HCT116 (cell line): ENCODE measurements at regions not wholly inside any gene's neighbourhood (a gene's known extent, or its start where the extent isn't known, plus 50 kb on each side); places are given as distances from the start of the nearest gene placed in this dataset.

Experiments
- ATAC-seq: fragments of 200-7000 bp; cut with Tn5 transposase; 2 replicates; pipeline ENCODE4 v1.9.1; 2020; ENCODE audit warnings: mild to moderate bottlenecking, moderate library complexity
- BruUV-seq: library from RNA; stranded (reverse); fragments of 400-500 nt; replicated peaks from 2 replicates; lab custom pipeline; 2021; lab: Mats Ljungman, UMichigan
- CTCF ChIA-PET: fragments of 300-600 bp; sonication (Branson Sonifier 250); formaldehyde crosslinking; loops from one replicate; lab custom pipeline; 2021; ENCODE audit warnings: antibody characterized with exemption; lab: Charles Lee
- POLR2A ChIA-PET: fragments of 300-600, 350-600 bp; sonication (Branson Sonifier 250); formaldehyde crosslinking; loops from one replicate; lab custom pipeline; 2021; ENCODE audit warnings: antibody characterized with exemption; lab: Charles Lee
- RAD21 ChIA-PET, 2 experiments: fragments of 300-600 bp; sonication (Branson Sonifier 250); formaldehyde crosslinking; loops; one replicate each; lab custom pipeline; 2023; ENCODE audit warnings: low total read pairs in 2 of 2; ENCODE audit not compliant: uncharacterized antibody in 2 of 2, unreplicated experiment in 2 of 2, low non-redundant PET in 1 of 2; lab: Charles Lee
- DNase-seq: peaks from one replicate; pipeline ENCODE4 v3.0.0-alpha.2; 2010; ENCODE audit warnings: low read depth, low spot score
- H2AFZ ChIP-seq: fragments of 200-600 bp; shearing (Covaris generic), sonication (generic); 2 replicates; pipeline ENCODE4 v1.6.1; 2017; ENCODE audit warnings: low read depth, mixed run types, mixed read lengths, antibody characterized with exemption, low read length; ENCODE audit not compliant: poor library complexity, severe bottlenecking
- H3K27ac ChIP-seq: 2 replicates; pipeline ENCODE4 v1.5.1; 2012; ENCODE audit warnings: low read depth, low read length
- H3K27me3 ChIP-seq: fragments of 200-600 bp; sonication (generic); 2 replicates; pipeline ENCODE4 v1.6.1; 2016; ENCODE audit warnings: mixed run types, low read length, mixed read lengths; ENCODE audit not compliant: insufficient read depth
- H3K36me3 ChIP-seq, 2 experiments: fragments of 200-500 bp in 1 of 2; fragments of 200-600 bp in 1 of 2; sonication (Bioruptor generic) in 1 of 2; sonication (generic) in 1 of 2; 2 replicates each; pipeline versions ENCODE4 v1.5.1 to v1.6.1; 2014 to 2016; ENCODE audit warnings: low read length in 2 of 2, inconsistent platforms in 1 of 2, mixed read lengths in 1 of 2, mixed run types in 1 of 2; ENCODE audit not compliant: insufficient read depth in 2 of 2, control insufficient read depth in 1 of 2
- H3K4me1 ChIP-seq, 2 experiments: fragments of 200-600 bp in 1 of 2; sonication (generic) in 1 of 2; 2 replicates each; pipeline versions ENCODE4 v1.5.1 to v1.6.1; 2012 to 2017; ENCODE audit warnings: low read length in 2 of 2, inconsistent platforms in 1 of 2, mild to moderate bottlenecking in 1 of 2, mixed read lengths in 1 of 2, mixed run types in 1 of 2, moderate library complexity in 1 of 2; ENCODE audit not compliant: insufficient read depth in 2 of 2, control insufficient read depth in 1 of 2
- H3K4me2 ChIP-seq: fragments of 200-600 bp; sonication (generic); 2 replicates; pipeline ENCODE4 v1.6.1; 2017; ENCODE audit warnings: mixed run types, low read length, mixed read lengths
- H3K4me3 ChIP-seq, 2 experiments: fragments of 200-600 bp in 1 of 2; sonication (generic) in 1 of 2; replicated peaks in 1 of 2; 2 replicates each; pipeline ENCODE4 v1.5.1; 2011 to 2016; ENCODE audit warnings: low read length in 2 of 2, control low read depth in 1 of 2, low read depth in 1 of 2, mild to moderate bottlenecking in 1 of 2, mixed read lengths in 1 of 2, mixed run types in 1 of 2
- H3K79me2 ChIP-seq: fragments of 200-600 bp; sonication (generic); 2 replicates; pipeline ENCODE4 v1.6.1; 2017; ENCODE audit warnings: mild to moderate bottlenecking, mixed run types, low read length, moderate library complexity, mixed read lengths; ENCODE audit not compliant: insufficient read depth
- H3K9ac ChIP-seq: fragments of 200-600 bp; sonication (generic); 2 replicates; pipeline ENCODE4 v1.6.1; 2016; ENCODE audit warnings: low read length, mixed read lengths
- H3K9me2 ChIP-seq: fragments of 200-600 bp; sonication (generic), shearing (Covaris generic); 2 replicates; pipeline ENCODE4 v1.6.1; 2017; ENCODE audit warnings: mixed run types, mild to moderate bottlenecking, moderate library complexity; ENCODE audit not compliant: insufficient read depth
- H3K9me3 ChIP-seq, 2 experiments: fragments of 200-500 bp in 1 of 2; fragments of 200-600 bp in 1 of 2; sonication (Bioruptor generic) in 1 of 2; sonication (generic) in 1 of 2; 2 replicates each; pipeline ENCODE4 v1.6.1; 2014 to 2017; ENCODE audit warnings: low read length in 2 of 2, mixed read lengths in 2 of 2, inconsistent platforms in 1 of 2, low read depth in 1 of 2, mild to moderate bottlenecking in 1 of 2, mixed run types in 1 of 2, moderate library complexity in 1 of 2; ENCODE audit not compliant: control insufficient read depth in 1 of 2, insufficient read depth in 1 of 2
- H4K20me1 ChIP-seq: fragments of 200-600 bp; sonication (generic), shearing (Covaris generic); 2 replicates; pipeline ENCODE4 v1.6.1; 2017; ENCODE audit warnings: mixed run types, mild to moderate bottlenecking, moderate library complexity; ENCODE audit not compliant: insufficient read depth
- ELF1 ChIP-seq: IDR thresholded peaks from 2 replicates; pipeline ENCODE4 v1.6.1; 2012; ENCODE audit warnings: low read depth, borderline replicate concordance
- FOSL1 ChIP-seq: IDR thresholded peaks from 2 replicates; pipeline ENCODE4 v1.6.1; 2012; ENCODE audit warnings: low read depth
- MAX ChIP-seq: IDR thresholded peaks from 2 replicates; pipeline ENCODE4 v1.6.1; 2012
- POLR2AphosphoS5 ChIP-seq: IDR thresholded peaks from 2 replicates; pipeline ENCODE4 v1.6.1; 2011; ENCODE audit warnings: mild to moderate bottlenecking, low read depth, low read length, moderate library complexity
- RAD21 ChIP-seq: IDR thresholded peaks from 2 replicates; pipeline ENCODE4 v1.6.1; 2012; ENCODE audit warnings: low read depth, mild to moderate bottlenecking
- SP1 ChIP-seq: IDR thresholded peaks from 2 replicates; pipeline ENCODE4 v1.6.1; 2012; ENCODE audit warnings: low read depth
- ZNF274 ChIP-seq: fragments of 200-500 bp; sonication (Bioruptor generic); IDR thresholded peaks from 2 replicates; pipeline ENCODE4 v1.6.1; 2014; ENCODE audit warnings: mild to moderate bottlenecking, low read depth, low read length, inconsistent platforms
- intact Hi-C: fragments of 100-400 bp; cut with micrococcal nuclease; formaldehyde crosslinking; loops from 2 replicates; pipeline ENCODE4 v1.10.0; 2022

DNA sequence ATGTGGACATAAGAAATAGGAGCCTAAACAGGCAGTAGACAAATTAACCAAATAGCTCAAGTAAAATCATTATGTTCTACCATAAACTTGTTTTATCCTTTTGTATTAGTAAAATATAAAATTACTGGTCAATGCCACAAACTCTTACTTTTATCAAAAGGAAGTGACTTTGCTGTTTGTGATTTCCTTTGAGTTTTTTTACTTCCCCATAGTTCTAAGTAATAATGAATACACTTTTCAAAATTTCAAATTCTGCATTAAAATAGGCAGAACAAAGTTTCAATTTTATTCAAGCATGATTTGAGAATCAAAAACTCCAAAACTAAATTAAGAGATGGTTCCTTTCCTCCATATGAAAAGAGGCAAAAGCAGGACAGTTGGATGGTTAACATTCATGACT, 139.7 kb upstream of the ABCB5 start:
- no peaks in the 10 kb centered on the region for H3K9me2 ChIP-seq
- no peaks in the 10 kb centered on the region for H3K27me3 ChIP-seq
- no peak overlapping the region for H2AFZ ChIP-seq
- no peak for ATAC-seq
- no peak overlapping the region for H3K9ac ChIP-seq
- intact Hi-C loops, result no loop called here
- no peaks in the 10 kb centered on the region for H4K20me1 ChIP-seq
- no peak for DNase-seq
- ChIA-PET CTCF (no interaction called here), RAD21 (no interaction called here), POLR2A (no interaction called here)
- H3K4me1 ChIP-seq, result no peaks in the 10 kb centered on the region
- BruUV-seq, result no TSS peak
- no peaks in the 10 kb centered on the region for H3K36me3 ChIP-seq
- no peak for TF ChIP-seq SP1
- no peak for TF ChIP-seq RAD21
- no peak for TF ChIP-seq FOSL1
- no peak for TF ChIP-seq ELF1
- no peak overlapping the region for H3K4me2 ChIP-seq
- no peak overlapping the region for H3K27ac ChIP-seq
- no peaks in the 10 kb centered on the region for H3K9me3 ChIP-seq
- no peak overlapping the region for H3K4me3 ChIP-seq
- no peaks in the 10 kb centered on the region for H3K79me2 ChIP-seq

GRCh38 chr7:20477067-20477466, 138.4 kb upstream of the ABCB5 start:
- Histone ChIP-seq H2AFZ (no peak overlapping the region), H3K36me3 (no peaks in the 10 kb centered on the region), H3K79me2 (no peaks in the 10 kb centered on the region), H3K9me3 (no peaks in the 10 kb centered on the region), H3K27ac (no peak overlapping the region), H3K27me3 (no peaks in the 10 kb centered on the region), H3K4me3 (no peak overlapping the region), H3K9me2 (no peaks in the 10 kb centered on the region), H3K9ac (no peak overlapping the region), H3K4me2 (no peak overlapping the region), H3K4me1 (no peaks in the 10 kb centered on the region), H4K20me1 (no peaks in the 10 kb centered on the region)
- no peak for TF ChIP-seq RAD21
- no peak for TF ChIP-seq POLR2AphosphoS5
- TF ChIP-seq ZNF274, result no peak
- no peak for TF ChIP-seq MAX
- BruUV-seq, result no TSS peak
- ChIA-PET POLR2A (no interaction called here), RAD21 (no interaction called here), CTCF (no interaction called here)
- DNase-seq, result no peak
- intact Hi-C loops, result no loop called here
- no peak for ATAC-seq
